HCT116 (cell line): ENCODE measurements at regions not wholly inside any gene's neighbourhood (a gene's known extent, or its start where the extent isn't known, plus 50 kb on each side); places are given as distances from the start of the nearest gene placed in this dataset.

Experiments used
- ATAC-seq: fragments of 200-7000 bp; cut with Tn5 transposase; 2 replicates; pipeline ENCODE4 v1.9.1; 2020; ENCODE audit warnings: mild to moderate bottlenecking, moderate library complexity
- BruUV-seq: library from RNA; stranded (reverse); fragments of 400-500 nt; replicated peaks from 2 replicates; lab custom pipeline; 2021; lab: Mats Ljungman, UMichigan
- CTCF ChIA-PET: fragments of 300-600 bp; sonication (Branson Sonifier 250); formaldehyde crosslinking; loops from one replicate; lab custom pipeline; 2021; ENCODE audit warnings: antibody characterized with exemption; lab: Charles Lee
- POLR2A ChIA-PET: fragments of 300-600, 350-600 bp; sonication (Branson Sonifier 250); formaldehyde crosslinking; loops from one replicate; lab custom pipeline; 2021; ENCODE audit warnings: antibody characterized with exemption; lab: Charles Lee
- RAD21 ChIA-PET, 2 experiments: fragments of 300-600 bp; sonication (Branson Sonifier 250); formaldehyde crosslinking; loops; one replicate each; lab custom pipeline; 2023; ENCODE audit warnings: low total read pairs in 2 of 2; ENCODE audit not compliant: uncharacterized antibody in 2 of 2, unreplicated experiment in 2 of 2, low non-redundant PET in 1 of 2; lab: Charles Lee
- DNase-seq: peaks from one replicate; pipeline ENCODE4 v3.0.0-alpha.2; 2010; ENCODE audit warnings: low read depth, low spot score
- H2AFZ ChIP-seq: fragments of 200-600 bp; shearing (Covaris generic), sonication (generic); 2 replicates; pipeline ENCODE4 v1.6.1; 2017; ENCODE audit warnings: low read depth, mixed run types, mixed read lengths, antibody characterized with exemption, low read length; ENCODE audit not compliant: poor library complexity, severe bottlenecking
- H3K27ac ChIP-seq: 2 replicates; pipeline ENCODE4 v1.5.1; 2012; ENCODE audit warnings: low read depth, low read length
- H3K27me3 ChIP-seq: fragments of 200-600 bp; sonication (generic); 2 replicates; pipeline ENCODE4 v1.6.1; 2016; ENCODE audit warnings: mixed run types, low read length, mixed read lengths; ENCODE audit not compliant: insufficient read depth
- H3K36me3 ChIP-seq, 2 experiments: fragments of 200-500 bp in 1 of 2; fragments of 200-600 bp in 1 of 2; sonication (Bioruptor generic) in 1 of 2; sonication (generic) in 1 of 2; 2 replicates each; pipeline versions ENCODE4 v1.5.1 to v1.6.1; 2014 to 2016; ENCODE audit warnings: low read length in 2 of 2, inconsistent platforms in 1 of 2, mixed read lengths in 1 of 2, mixed run types in 1 of 2; ENCODE audit not compliant: insufficient read depth in 2 of 2, control insufficient read depth in 1 of 2
- H3K4me1 ChIP-seq, 2 experiments: fragments of 200-600 bp in 1 of 2; sonication (generic) in 1 of 2; 2 replicates each; pipeline versions ENCODE4 v1.5.1 to v1.6.1; 2012 to 2017; ENCODE audit warnings: low read length in 2 of 2, inconsistent platforms in 1 of 2, mild to moderate bottlenecking in 1 of 2, mixed read lengths in 1 of 2, mixed run types in 1 of 2, moderate library complexity in 1 of 2; ENCODE audit not compliant: insufficient read depth in 2 of 2, control insufficient read depth in 1 of 2
- H3K4me2 ChIP-seq: fragments of 200-600 bp; sonication (generic); 2 replicates; pipeline ENCODE4 v1.6.1; 2017; ENCODE audit warnings: mixed run types, low read length, mixed read lengths
- H3K4me3 ChIP-seq, 2 experiments: fragments of 200-600 bp in 1 of 2; sonication (generic) in 1 of 2; replicated peaks in 1 of 2; 2 replicates each; pipeline ENCODE4 v1.5.1; 2011 to 2016; ENCODE audit warnings: low read length in 2 of 2, control low read depth in 1 of 2, low read depth in 1 of 2, mild to moderate bottlenecking in 1 of 2, mixed read lengths in 1 of 2, mixed run types in 1 of 2
- H3K79me2 ChIP-seq: fragments of 200-600 bp; sonication (generic); 2 replicates; pipeline ENCODE4 v1.6.1; 2017; ENCODE audit warnings: mild to moderate bottlenecking, mixed run types, low read length, moderate library complexity, mixed read lengths; ENCODE audit not compliant: insufficient read depth
- H3K9ac ChIP-seq: fragments of 200-600 bp; sonication (generic); 2 replicates; pipeline ENCODE4 v1.6.1; 2016; ENCODE audit warnings: low read length, mixed read lengths
- H3K9me2 ChIP-seq: fragments of 200-600 bp; sonication (generic), shearing (Covaris generic); 2 replicates; pipeline ENCODE4 v1.6.1; 2017; ENCODE audit warnings: mixed run types, mild to moderate bottlenecking, moderate library complexity; ENCODE audit not compliant: insufficient read depth
- H3K9me3 ChIP-seq, 2 experiments: fragments of 200-500 bp in 1 of 2; fragments of 200-600 bp in 1 of 2; sonication (Bioruptor generic) in 1 of 2; sonication (generic) in 1 of 2; 2 replicates each; pipeline ENCODE4 v1.6.1; 2014 to 2017; ENCODE audit warnings: low read length in 2 of 2, mixed read lengths in 2 of 2, inconsistent platforms in 1 of 2, low read depth in 1 of 2, mild to moderate bottlenecking in 1 of 2, mixed run types in 1 of 2, moderate library complexity in 1 of 2; ENCODE audit not compliant: control insufficient read depth in 1 of 2, insufficient read depth in 1 of 2
- H4K20me1 ChIP-seq: fragments of 200-600 bp; sonication (generic), shearing (Covaris generic); 2 replicates; pipeline ENCODE4 v1.6.1; 2017; ENCODE audit warnings: mixed run types, mild to moderate bottlenecking, moderate library complexity; ENCODE audit not compliant: insufficient read depth
- ELF1 ChIP-seq: IDR thresholded peaks from 2 replicates; pipeline ENCODE4 v1.6.1; 2012; ENCODE audit warnings: low read depth, borderline replicate concordance
- EZH2 ChIP-seq: fragments of 200-600 bp; sonication (generic); IDR thresholded peaks from 2 replicates; pipeline ENCODE4 v1.6.1; 2017; ENCODE audit warnings: antibody characterized with exemption, mixed run types
- FOSL1 ChIP-seq: IDR thresholded peaks from 2 replicates; pipeline ENCODE4 v1.6.1; 2012; ENCODE audit warnings: low read depth
- JUND ChIP-seq: IDR thresholded peaks from 2 replicates; pipeline ENCODE4 v1.6.1; 2012
- POLR2A ChIP-seq: IDR thresholded peaks from 2 replicates; pipeline ENCODE4 v1.7.0; 2011; ENCODE audit warnings: borderline replicate concordance; ENCODE audit not compliant: insufficient read depth, insufficient read length; ENCODE audit errors: extremely low read depth
- RAD21 ChIP-seq: IDR thresholded peaks from 2 replicates; pipeline ENCODE4 v1.6.1; 2012; ENCODE audit warnings: low read depth, mild to moderate bottlenecking
- REST ChIP-seq: IDR thresholded peaks from 2 replicates; pipeline ENCODE4 v1.6.1; 2012; ENCODE audit warnings: low read depth
- SIN3A ChIP-seq: IDR thresholded peaks from 2 replicates; pipeline ENCODE4 v1.6.1; 2012; ENCODE audit warnings: low read depth
- SP1 ChIP-seq: IDR thresholded peaks from 2 replicates; pipeline ENCODE4 v1.6.1; 2012; ENCODE audit warnings: low read depth
- SRF ChIP-seq: IDR thresholded peaks from 2 replicates; pipeline ENCODE4 v1.6.1; 2012; ENCODE audit warnings: low read depth
- TCF7L2 ChIP-seq: IDR thresholded peaks from 2 replicates; pipeline ENCODE4 v1.7.0; 2011; ENCODE audit warnings: borderline replicate concordance, inconsistent platforms; ENCODE audit not compliant: insufficient read depth, insufficient read length; ENCODE audit errors: extremely low read depth
- ZFX ChIP-seq: fragments of 450-650 bp; IDR thresholded peaks from 2 replicates; pipeline ENCODE4 v1.6.1; 2017
- ZNF274 ChIP-seq: fragments of 200-500 bp; sonication (Bioruptor generic); IDR thresholded peaks from 2 replicates; pipeline ENCODE4 v1.6.1; 2014; ENCODE audit warnings: mild to moderate bottlenecking, low read depth, low read length, inconsistent platforms
- intact Hi-C: fragments of 100-400 bp; cut with micrococcal nuclease; formaldehyde crosslinking; loops from 2 replicates; pipeline ENCODE4 v1.10.0; 2022
- TF ChIP-seq, protein P1 (sequence below), 3 experiments: fragments of 200-600 bp in 1 of 3; sonication (generic) in 1 of 3; IDR thresholded peaks in 2 of 3; conservative IDR thresholded peaks in 1 of 3; 2 replicates each; pipeline ENCODE4 v1.5.1; 2012 to 2017; ENCODE audit warnings: low read depth in 2 of 3, low read length in 2 of 3, antibody characterized with exemption in 1 of 3, borderline replicate concordance in 1 of 3, control low read depth in 1 of 3, mild to moderate bottlenecking in 1 of 3, mixed read lengths in 1 of 3, mixed run types in 1 of 3, moderate library complexity in 1 of 3; ENCODE audit not compliant: insufficient read depth in 1 of 3
- TF ChIP-seq, protein P2 (sequence below): IDR thresholded peaks from 2 replicates; pipeline ENCODE4 v1.6.1; 2011; ENCODE audit warnings: mild to moderate bottlenecking, low read length, moderate library complexity; ENCODE audit not compliant: insufficient replicate concordance; ENCODE audit errors: extremely low read depth
- TF ChIP-seq, protein P3 (sequence below): IDR thresholded peaks from 2 replicates; pipeline ENCODE4 v1.6.1; 2012

- TF ChIP-seq, protein P1, sequence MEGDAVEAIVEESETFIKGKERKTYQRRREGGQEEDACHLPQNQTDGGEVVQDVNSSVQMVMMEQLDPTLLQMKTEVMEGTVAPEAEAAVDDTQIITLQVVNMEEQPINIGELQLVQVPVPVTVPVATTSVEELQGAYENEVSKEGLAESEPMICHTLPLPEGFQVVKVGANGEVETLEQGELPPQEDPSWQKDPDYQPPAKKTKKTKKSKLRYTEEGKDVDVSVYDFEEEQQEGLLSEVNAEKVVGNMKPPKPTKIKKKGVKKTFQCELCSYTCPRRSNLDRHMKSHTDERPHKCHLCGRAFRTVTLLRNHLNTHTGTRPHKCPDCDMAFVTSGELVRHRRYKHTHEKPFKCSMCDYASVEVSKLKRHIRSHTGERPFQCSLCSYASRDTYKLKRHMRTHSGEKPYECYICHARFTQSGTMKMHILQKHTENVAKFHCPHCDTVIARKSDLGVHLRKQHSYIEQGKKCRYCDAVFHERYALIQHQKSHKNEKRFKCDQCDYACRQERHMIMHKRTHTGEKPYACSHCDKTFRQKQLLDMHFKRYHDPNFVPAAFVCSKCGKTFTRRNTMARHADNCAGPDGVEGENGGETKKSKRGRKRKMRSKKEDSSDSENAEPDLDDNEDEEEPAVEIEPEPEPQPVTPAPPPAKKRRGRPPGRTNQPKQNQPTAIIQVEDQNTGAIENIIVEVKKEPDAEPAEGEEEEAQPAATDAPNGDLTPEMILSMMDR (IDR thresholded peaks at IDR 0.05 in 2 of 3, conservative IDR thresholded peaks at IDR 0.05 in 1 of 3; ENCODE audit: borderline replicate concordance in 1 of 3, insufficient read depth in 1 of 3, low read depth in 2 of 3, low read length in 2 of 3), result no peak
- TF ChIP-seq EZH2, result no peak
- TF ChIP-seq ELF1, result no peak
- TF ChIP-seq ZNF274, result no peak
- no peak for TF ChIP-seq POLR2A
- TF ChIP-seq, protein P2, sequence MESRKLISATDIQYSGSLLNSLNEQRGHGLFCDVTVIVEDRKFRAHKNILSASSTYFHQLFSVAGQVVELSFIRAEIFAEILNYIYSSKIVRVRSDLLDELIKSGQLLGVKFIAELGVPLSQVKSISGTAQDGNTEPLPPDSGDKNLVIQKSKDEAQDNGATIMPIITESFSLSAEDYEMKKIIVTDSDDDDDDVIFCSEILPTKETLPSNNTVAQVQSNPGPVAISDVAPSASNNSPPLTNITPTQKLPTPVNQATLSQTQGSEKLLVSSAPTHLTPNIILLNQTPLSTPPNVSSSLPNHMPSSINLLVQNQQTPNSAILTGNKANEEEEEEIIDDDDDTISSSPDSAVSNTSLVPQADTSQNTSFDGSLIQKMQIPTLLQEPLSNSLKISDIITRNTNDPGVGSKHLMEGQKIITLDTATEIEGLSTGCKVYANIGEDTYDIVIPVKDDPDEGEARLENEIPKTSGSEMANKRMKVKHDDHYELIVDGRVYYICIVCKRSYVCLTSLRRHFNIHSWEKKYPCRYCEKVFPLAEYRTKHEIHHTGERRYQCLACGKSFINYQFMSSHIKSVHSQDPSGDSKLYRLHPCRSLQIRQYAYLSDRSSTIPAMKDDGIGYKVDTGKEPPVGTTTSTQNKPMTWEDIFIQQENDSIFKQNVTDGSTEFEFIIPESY, result no peak
- no peak for TF ChIP-seq JUND
- no peak for TF ChIP-seq FOSL1
- TF ChIP-seq SIN3A, result no peak
- no peak for TF ChIP-seq SRF
- TF ChIP-seq RAD21, result no peak
Measured at GRCh38 chrX:16394290-16394689, 227.0 kb downstream of the MAGEB17 start (continued).

GRCh38 chrX:16403808-16404207 is 236.5 kb downstream of the MAGEB17 start:
- H3K4me3 ChIP-seq, result no peak overlapping the region
- no peak overlapping the region for H3K27ac ChIP-seq
- POLR2A ChIA-PET, result no interaction called here
- no peaks in the 10 kb centered on the region for H3K9me3 ChIP-seq
- TF ChIP-seq TCF7L2 (no peak), ZFX (no peak), SP1 (no peak), ZNF274 (no peak), REST (no peak), FOSL1 (no peak)
- TF ChIP-seq, protein P3, sequence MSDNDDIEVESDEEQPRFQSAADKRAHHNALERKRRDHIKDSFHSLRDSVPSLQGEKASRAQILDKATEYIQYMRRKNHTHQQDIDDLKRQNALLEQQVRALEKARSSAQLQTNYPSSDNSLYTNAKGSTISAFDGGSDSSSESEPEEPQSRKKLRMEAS, result no peak
- no peaks in the 10 kb centered on the region for H3K9me2 ChIP-seq
- DNase-seq (no peak), ATAC-seq (no peak)
- RAD21 ChIA-PET, result no interaction called here
- no peaks in the 10 kb centered on the region for H3K4me1 ChIP-seq
- CTCF ChIA-PET, result interaction anchor here (0.8 kb wide), 1 partner anchor 41 kb away, joined by 3 read pairs; no protein-coding TSS in a partner anchor
- no peaks in the 10 kb centered on the region for H3K79me2 ChIP-seq
- no peaks in the 10 kb centered on the region for H3K27me3 ChIP-seq
- no peak overlapping the region for H3K4me2 ChIP-seq
- H3K36me3 ChIP-seq, result no peaks in the 10 kb centered on the region
- H2AFZ ChIP-seq, result no peak overlapping the region
- no TSS peak for BruUV-seq
- no peaks in the 10 kb centered on the region for H4K20me1 ChIP-seq
- H3K9ac ChIP-seq, result no peak overlapping the region
- intact Hi-C loops, result no loop called here
